Activated naive CD4-positive, alpha-beta T cell treated with anti-CD3 and anti-CD28 coated beads, Interleukin-2, amount 50 U/mL, for 16 hours (primary cell): ENCODE measurements at regions not wholly inside any gene's neighbourhood (a gene's known extent, or its start where the extent isn't known, plus 50 kb on each side); places are given as distances from the start of the nearest gene placed in this dataset.

Experiments
- DNase-seq: peaks from one replicate; pipeline ENCODE4 v3.0.0-alpha.2; 2020

GRCh38 chr2:19746611-19747309 lies 155.0 kb downstream of the TTC32 start:
- DNase-seq: no peak

- no peak for DNase-seq
Observed at GRCh38 chr2:19746137-19746600, 155.6 kb downstream of the TTC32 start.

- DNase-seq: no peak
Observed at GRCh38 chr2:19745318-19746136, 156.3 kb downstream of the TTC32 start.

DNA sequence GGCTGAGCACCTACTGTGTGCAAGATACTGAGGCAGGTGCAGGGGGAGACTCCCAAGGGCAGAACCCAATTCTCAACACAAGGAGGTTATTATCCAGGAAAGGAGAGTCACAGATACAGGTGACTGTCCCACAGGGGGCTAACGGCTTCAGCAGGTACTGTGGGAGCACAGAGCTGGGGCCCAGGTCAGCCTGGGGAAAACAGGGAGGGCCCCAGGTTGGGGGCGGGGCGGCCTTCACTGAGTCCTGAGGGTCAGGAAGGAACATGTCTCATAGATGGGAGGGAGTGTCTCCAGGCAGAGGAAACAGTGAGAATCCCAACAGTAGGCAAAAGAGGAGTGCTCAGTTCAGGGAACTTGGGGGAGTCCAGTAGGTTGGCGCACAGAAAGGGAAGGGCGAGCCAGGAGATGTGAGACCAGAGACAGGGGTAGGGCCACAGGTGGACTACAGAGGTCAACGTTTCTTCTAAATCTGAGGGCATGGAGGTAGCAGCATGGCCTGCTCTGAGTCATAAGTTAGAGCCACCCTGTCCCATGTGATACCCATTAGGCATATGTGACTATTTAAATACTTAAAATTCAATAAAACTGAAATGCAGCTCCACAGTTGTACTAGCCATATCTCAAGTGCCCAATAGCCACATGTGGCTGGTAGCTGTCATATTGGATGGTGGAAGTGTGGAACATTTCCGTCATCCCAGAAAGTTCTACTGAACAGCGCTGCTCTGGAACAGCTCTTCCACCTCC lies 157.2 kb downstream of the TTC32 start:
- DNase-seq: no peak

GRCh38 chr2:19743641-19744040 lies 158.1 kb downstream of the TTC32 start:
- no peak for DNase-seq

DNA sequence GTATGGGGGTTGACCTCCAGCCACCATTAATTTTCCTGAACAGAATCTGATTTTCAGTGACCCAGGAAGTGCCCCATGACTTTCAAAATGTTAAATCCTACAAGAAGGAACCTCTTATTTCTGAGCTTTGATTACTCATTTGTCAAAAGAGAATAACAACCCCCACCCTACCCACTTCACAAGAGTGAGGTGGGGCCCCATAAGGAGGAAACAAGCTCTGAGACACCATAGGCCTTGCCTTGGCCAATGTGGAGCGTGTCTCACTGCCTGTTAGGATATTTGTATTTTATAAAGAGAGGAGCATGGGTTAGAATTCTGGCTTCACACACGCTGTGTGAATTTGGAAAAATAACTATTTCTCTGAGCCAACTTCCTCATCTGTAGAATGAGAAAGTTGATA lies 158.9 kb downstream of the TTC32 start:
- DNase-seq: no peak

- no peak for DNase-seq
Observed at GRCh38 chr2:19739256-19739655, 162.5 kb downstream of the TTC32 start.

DNA sequence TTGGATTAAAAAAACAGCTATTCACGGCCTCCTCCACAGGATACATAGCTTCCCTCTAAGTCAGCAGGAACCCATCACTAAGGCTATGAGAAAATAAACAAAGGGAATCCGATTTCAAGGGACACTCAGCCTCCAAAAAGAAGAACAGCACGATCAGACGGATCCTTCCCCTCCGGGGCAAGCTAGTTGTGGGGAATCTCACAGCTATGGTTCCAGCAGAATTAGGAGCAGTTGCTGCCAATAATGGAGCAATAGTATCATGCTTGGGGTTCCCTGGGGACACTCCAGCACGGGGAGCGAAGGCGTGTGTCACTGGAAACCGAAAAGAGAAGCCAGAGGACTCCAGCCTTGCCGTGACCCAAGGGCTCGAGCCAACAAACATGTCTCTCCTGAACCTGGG lies 163.1 kb downstream of the TTC32 start:
- no peak for DNase-seq

DNA sequence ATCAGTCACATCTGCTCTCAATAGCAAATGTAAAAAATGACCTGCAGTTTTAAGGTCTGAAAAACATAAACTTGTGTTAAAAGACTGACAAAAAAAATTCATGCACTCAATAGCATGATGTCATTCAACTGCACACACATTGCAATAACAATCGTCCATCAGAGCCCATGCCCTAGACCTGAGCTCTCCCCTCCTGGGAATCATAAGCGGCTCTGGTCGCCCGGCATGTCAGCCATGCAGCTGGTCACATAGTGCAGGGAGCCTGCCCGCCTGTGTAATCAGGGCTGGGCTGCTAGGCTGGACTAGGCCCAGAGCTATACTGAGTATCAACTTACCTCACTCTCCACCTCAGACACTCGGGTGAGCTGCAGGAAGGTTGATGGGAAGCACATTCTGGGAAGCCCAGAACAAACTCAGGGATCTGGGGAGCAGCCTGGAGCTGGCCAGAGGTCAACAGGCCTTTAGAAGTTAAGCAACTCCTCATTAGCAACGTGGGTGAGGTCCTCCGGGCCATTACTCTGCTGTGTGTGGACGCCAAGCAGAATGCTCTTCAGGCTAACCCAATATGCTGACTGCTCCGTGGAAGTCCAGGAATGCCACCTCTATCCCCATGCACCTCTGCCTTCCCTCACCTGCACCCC lies 165.5 kb downstream of the TTC32 start:
- DNase-seq: no peak

DNA sequence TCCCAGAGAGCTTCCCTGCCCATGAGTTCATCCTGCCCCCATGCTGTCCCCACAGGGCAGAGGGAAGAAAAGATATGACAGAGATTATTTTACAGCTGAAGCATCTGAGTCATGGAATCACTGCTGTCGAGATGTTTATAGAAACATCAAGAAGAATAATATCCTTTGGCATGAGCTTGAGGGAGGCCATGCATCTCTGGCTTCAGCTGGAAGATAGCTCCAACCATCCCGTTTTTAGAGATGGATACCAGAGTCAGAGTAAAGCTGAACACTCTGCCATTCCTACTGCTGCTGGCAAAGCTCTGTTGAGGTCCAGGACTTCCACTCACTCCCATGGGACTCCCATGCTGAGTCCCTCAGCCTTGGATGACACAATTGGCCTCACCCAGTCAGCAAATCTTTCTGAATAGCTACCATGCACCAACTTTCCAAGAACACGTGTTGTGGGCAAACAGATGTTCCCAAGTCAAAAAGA lies 167.8 kb downstream of the TTC32 start:
- DNase-seq: no peak

DNA sequence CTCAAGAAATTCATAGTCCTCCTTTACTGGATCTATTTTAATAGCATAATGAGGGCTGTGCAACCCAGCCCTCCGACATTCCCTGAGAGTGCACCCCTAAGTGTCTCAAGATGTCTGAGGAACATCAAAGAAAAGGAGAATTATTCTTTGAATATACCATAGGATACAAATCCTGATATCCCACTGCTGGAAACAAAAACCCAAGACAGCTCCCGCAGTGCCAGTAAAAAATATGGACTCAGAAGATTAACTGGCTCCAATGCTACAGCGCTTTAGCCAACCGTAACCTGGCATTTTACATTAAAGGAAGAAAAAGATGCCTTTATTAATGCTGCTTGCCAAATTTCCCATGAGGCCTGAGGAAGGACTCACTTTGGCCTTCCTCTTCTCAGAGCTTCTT lies 168.4 kb downstream of the TTC32 start:
- no peak for DNase-seq

- no peak for DNase-seq
Observed at GRCh38 chr2:19732255-19732654, 169.5 kb downstream of the TTC32 start.

GRCh38 chr2:19731515-19731914 lies 170.3 kb downstream of the TTC32 start:
- no peak for DNase-seq

DNA sequence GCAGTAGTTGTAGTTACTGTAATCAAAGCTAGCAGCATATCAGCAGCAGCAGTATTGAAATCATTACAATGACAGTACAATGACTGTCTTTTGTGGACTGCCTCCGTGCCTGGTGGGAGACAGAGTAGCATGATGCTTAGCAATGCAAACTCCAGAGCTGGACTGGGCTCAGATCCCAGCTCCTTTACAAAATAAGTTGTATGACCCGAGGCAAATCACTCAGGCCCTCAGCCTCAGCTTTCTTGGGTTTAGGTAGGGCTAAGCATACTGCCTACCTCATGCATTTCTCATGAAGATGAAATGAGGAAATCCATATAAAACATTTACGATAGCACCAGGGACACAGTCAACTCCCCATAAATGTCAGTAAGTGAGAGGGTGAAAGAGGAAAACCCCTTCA lies 170.7 kb downstream of the TTC32 start:
- DNase-seq: no peak

GRCh38 chr2:19728125-19728524 lies 173.7 kb downstream of the TTC32 start:
- no peak for DNase-seq

GRCh38 chr2:19725392-19725791 lies 176.4 kb downstream of the TTC32 start:
- DNase-seq: no peak

DNA sequence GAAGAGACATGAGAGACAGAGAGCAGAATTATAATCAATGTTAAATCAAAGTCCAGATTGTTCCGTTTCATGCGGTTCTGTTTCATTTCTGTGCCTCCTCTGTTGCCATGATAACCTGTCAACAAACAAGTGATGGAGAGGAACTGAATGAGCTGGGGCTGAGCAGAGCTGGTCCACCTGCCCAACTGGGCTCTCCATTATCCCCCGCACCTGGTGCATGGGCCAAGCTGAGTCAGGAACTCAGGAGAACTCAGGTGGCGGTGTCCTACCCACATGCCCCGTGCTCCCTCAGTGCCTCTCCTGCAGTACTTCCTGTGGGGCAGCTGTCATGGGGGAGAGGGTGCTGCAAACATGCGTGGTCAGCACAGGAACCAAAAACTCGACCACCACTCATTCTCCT lies 178.8 kb downstream of the TTC32 start:
- DNase-seq: no peak

DNA sequence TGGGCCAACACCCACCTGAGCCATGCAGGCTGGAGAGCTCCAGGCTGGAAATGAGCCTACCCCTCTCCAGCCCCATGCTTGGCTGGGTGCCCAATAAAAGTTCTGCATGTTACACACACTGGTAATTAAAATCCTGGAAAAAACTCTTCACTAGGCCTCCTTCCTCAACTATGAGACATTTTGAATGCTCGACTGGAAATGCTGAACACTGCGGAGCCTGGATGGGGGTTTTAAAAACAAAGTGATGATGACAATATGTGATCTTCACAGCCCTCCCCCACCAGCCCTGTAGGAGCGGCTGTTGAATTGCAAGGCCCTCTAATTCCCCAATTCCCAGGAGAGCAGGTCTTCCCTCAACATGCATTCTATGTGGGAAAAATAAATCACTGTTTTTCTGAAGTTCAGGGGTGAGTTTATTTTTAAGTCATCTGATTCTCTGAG lies 179.2 kb downstream of the TTC32 start:
- no peak for DNase-seq

- no peak for DNase-seq
Observed at GRCh38 chr2:19720306-19720705, 181.5 kb downstream of the TTC32 start.

- no peak for DNase-seq
Observed at GRCh38 chr2:19719540-19719939, 182.2 kb downstream of the TTC32 start.

DNA sequence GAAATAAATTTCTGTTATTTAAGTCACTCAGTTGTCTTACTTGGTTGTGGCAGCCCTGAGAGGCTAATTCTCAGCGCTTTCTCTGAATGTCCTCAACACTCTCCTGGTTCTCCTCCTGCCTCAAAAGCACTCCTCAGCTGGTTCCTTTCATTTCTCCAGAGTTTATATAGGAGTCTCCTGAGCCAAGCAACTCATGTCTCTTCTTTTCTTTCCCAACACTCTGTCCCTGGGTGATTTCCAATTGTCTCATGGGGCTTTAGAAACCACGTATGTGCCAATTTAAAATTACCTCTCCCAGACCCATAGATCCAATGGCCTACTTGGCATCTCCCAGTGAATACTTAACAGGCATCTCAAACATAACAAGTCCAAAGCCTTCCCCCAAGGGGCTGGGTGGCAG lies 184.3 kb downstream of the TTC32 start:
- no peak for DNase-seq

DNA sequence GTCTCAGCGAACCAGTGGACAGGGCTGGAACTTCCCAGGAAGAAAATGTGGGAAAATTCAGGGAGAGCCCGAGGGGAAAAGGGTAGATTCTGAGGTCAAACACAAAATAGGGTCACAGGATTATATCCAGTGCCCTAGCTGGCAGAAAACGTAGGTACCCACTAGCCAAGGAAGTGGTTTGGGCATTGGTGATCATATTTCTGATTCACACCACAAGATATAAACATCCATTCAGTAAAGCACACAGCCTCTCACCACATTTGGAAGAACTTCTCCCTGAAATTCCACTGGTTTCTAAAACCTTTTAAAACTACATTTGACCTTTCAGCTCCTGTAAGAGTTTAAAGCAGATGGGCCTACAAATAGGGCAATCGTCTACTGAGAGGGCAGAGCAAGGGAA lies 186.9 kb downstream of the TTC32 start:
- no peak for DNase-seq

DNA sequence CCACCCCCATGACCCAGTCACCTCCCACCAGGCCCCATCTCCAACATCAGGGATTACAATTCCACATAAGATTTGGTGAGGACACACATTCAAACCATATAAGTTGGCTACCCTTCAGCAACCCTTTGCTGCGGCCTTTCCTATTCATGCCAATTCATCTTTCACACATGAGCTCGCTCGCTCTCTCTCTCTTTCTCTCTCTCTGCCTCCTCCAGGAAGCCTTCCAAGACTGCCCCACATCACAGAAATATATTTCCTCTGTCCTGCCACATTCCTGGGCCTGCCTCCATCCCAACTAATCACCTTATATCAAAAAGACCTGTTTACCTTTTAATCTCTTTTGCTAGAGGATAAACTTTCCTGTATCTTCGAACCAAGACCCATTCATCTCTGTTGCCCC lies 188.9 kb downstream of the TTC32 start:
- no peak for DNase-seq
